ENCODE measurements at regions not wholly inside any gene's neighbourhood (a gene's known extent, or its start where the extent isn't known, plus 50 kb on each side); places are given as distances from the start of the nearest gene placed in this dataset.

- DNase-seq (ENCODE audit: low read depth) = no peak
Measured at GRCh38 chr6:40287296-40287850, 299.8 kb downstream of the LRFN2 start.

GRCh38 chr6:40286721-40287120, 300.4 kb downstream of the LRFN2 start:
- no peak for TF ChIP-seq CTCF (conservative IDR thresholded peaks at IDR 0.05; ENCODE audit: low read depth, low read length)
- no peak overlapping the region for H3K4me3 ChIP-seq (ENCODE audit: low read depth, low read length)
- no peak for DNase-seq (ENCODE audit: low read depth)

More at GRCh38 chr6:40287296-40287850, 299.8 kb downstream of the LRFN2 start:
- no peak overlapping the region for H3K4me3 ChIP-seq (ENCODE audit: low read depth, low read length)
- no peak for TF ChIP-seq CTCF (conservative IDR thresholded peaks at IDR 0.05; ENCODE audit: low read depth, low read length)

GRCh38 chr6:40285996-40286395, 301.2 kb downstream of the LRFN2 start:
- no peak for DNase-seq (ENCODE audit: low read depth)
- TF ChIP-seq CTCF (conservative IDR thresholded peaks at IDR 0.05; ENCODE audit: low read depth, low read length) = no peak
- H3K4me3 ChIP-seq (ENCODE audit: low read depth, low read length) = no peak overlapping the region

- H3K4me3 ChIP-seq (ENCODE audit: low read depth, low read length) = no peak overlapping the region
- no peak for DNase-seq (ENCODE audit: low read depth)
- TF ChIP-seq CTCF (conservative IDR thresholded peaks at IDR 0.05; ENCODE audit: low read depth, low read length) = no peak
Measured at GRCh38 chr6:40285535-40285934, 301.6 kb downstream of the LRFN2 start.

- H3K4me3 ChIP-seq (ENCODE audit: low read depth, low read length) = no peak overlapping the region
- DNase-seq (ENCODE audit: low read depth) = no peak
- no peak for TF ChIP-seq CTCF (conservative IDR thresholded peaks at IDR 0.05; ENCODE audit: low read depth, low read length)
Measured at GRCh38 chr6:40282986-40283385, 304.2 kb downstream of the LRFN2 start.

- no peak overlapping the region for H3K4me3 ChIP-seq (ENCODE audit: low read depth, low read length)
- no peak for DNase-seq (ENCODE audit: low read depth)
- TF ChIP-seq CTCF (conservative IDR thresholded peaks at IDR 0.05; ENCODE audit: low read depth, low read length) = no peak
Measured at GRCh38 chr6:40281402-40281801, 305.8 kb downstream of the LRFN2 start.

- no peak for DNase-seq (ENCODE audit: low read depth)
- TF ChIP-seq CTCF (conservative IDR thresholded peaks at IDR 0.05; ENCODE audit: low read depth, low read length) = no peak
- no peak overlapping the region for H3K4me3 ChIP-seq (ENCODE audit: low read depth, low read length)
Measured at GRCh38 chr6:40280231-40280630, 306.9 kb downstream of the LRFN2 start.
